ENCODE measurements at regions not wholly inside any gene's neighbourhood (a gene's known extent, or its start where the extent isn't known, plus 50 kb on each side); places are given as distances from the start of the nearest gene placed in this dataset.
A peak's percentile ranks its signal among the peaks of the same experiment; 100 is the strongest.

GRCh38 chr11:82556210-82556609, 177.5 kb downstream of the FAM181B start:
- TF ChIP-seq, protein P1, sequence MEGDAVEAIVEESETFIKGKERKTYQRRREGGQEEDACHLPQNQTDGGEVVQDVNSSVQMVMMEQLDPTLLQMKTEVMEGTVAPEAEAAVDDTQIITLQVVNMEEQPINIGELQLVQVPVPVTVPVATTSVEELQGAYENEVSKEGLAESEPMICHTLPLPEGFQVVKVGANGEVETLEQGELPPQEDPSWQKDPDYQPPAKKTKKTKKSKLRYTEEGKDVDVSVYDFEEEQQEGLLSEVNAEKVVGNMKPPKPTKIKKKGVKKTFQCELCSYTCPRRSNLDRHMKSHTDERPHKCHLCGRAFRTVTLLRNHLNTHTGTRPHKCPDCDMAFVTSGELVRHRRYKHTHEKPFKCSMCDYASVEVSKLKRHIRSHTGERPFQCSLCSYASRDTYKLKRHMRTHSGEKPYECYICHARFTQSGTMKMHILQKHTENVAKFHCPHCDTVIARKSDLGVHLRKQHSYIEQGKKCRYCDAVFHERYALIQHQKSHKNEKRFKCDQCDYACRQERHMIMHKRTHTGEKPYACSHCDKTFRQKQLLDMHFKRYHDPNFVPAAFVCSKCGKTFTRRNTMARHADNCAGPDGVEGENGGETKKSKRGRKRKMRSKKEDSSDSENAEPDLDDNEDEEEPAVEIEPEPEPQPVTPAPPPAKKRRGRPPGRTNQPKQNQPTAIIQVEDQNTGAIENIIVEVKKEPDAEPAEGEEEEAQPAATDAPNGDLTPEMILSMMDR (IDR thresholded peaks at IDR 0.05; ENCODE audit: unreplicated experiment) = no peak
- ChIA-PET CTCF (no interaction called here), POLR2A (no interaction called here)
- Mint-ChIP-seq H3K9me3 (ENCODE audit: unreplicated experiment) (no peaks in the 10 kb centered on the region), H3K27ac (ENCODE audit: low read depth, unreplicated experiment) (no peak overlapping the region), H3K27me3 (ENCODE audit: insufficient read depth, unreplicated experiment) (peaks cover 60% of the 10 kb centered on the region), H3K36me3 (ENCODE audit: insufficient read depth, unreplicated experiment) (no peaks in the 10 kb centered on the region), H3K4me1 (ENCODE audit: insufficient read depth, unreplicated experiment) (no peaks in the 10 kb centered on the region), H3K4me3 (ENCODE audit: unreplicated experiment) (no peak overlapping the region)
- no TSS peak for BruUV-seq (replicated peaks)
- intact Hi-C loops (cut with micrococcal nuclease) = no loop called here
- no peak for DNase-seq (ENCODE audit: unreplicated experiment)

DNA sequence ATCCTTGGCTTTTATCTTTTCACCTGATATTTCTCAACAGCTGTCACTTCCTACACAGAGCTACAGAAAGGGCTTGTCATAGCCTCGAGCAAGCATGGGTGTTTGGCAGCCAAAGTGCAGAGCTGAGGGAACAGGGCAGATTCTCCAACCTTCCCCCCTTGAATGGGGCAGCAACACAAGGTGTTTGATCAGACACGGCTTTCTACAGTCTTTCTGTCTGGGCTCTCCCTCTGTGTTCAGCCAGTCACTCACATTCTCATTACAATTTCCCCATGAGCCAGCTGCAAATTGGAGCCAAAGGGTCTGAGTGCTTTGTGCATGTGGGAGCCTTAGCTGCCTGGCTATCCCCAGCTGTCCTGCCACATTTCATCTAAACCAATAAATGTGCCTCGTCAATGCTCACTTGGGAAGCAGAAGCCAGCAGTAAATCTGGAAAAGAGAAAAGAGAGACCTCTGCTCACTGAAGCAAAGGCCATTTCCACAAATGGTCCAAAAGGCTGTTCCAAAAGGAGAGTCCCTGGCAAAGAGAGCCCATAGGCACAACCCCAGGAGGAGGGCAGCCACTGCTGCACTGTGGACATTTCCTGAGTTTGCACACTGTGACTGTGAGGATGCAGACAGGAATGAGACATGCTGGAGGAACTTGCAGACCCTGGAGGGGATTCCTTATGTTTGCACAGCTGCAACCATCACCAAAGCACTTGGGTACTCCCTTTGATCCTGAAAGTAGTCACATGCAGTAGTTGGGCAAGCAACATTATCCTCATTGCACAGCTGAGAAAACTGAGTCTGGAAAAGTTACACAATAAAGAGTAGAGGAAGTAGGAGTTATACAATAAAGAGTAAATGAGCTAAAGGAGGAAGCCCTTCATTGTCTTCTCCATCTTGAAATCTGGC, 186.8 kb downstream of the FAM181B start:
- H3K4me1 Mint-ChIP-seq (ENCODE audit: insufficient read depth, unreplicated experiment) = peaks cover 10% of the 10 kb centered on the region
- POLR2A ChIA-PET = interaction anchor here (1.2 kb wide), 1 partner anchor 12 kb away, joined by 3 read pairs; no protein-coding TSS in a partner anchor

DNA sequence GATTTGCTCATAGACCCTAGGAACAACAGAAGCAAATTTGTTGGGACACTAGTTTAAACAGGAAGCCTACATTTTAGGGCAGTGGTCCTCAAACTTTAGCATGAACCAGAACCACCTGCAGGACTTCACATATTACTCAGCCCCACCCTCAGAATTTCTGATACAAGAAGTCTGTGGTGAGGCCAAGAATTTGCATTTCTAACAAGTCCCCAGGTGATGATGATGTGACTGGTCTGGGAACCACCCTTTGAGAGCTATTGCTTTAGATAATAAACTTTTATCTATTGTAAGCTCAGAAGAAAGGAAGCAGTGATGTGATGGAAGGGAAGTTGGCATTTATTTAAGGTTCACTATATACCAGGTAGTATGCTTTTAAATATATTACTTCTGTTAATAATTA, 194.0 kb downstream of the FAM181B start:
- Mint-ChIP-seq H3K36me3 (ENCODE audit: insufficient read depth, unreplicated experiment) (no peaks in the 10 kb centered on the region), H3K27me3 (ENCODE audit: insufficient read depth, unreplicated experiment) (peaks cover 12% of the 10 kb centered on the region), H3K4me1 (ENCODE audit: insufficient read depth, unreplicated experiment) (no peaks in the 10 kb centered on the region), H3K27ac (ENCODE audit: low read depth, unreplicated experiment) (no peak overlapping the region), H3K4me3 (ENCODE audit: unreplicated experiment) (no peak overlapping the region), H3K9me3 (ENCODE audit: unreplicated experiment) (no peaks in the 10 kb centered on the region)
- intact Hi-C loops (cut with micrococcal nuclease) = no loop called here
- POLR2A ChIA-PET = no interaction called here
- no TSS peak for BruUV-seq (replicated peaks)
- TF ChIP-seq, protein P1 (IDR thresholded peaks at IDR 0.05; ENCODE audit: unreplicated experiment) = no peak
- CTCF ChIA-PET = interaction anchor here (0.6 to 1.2 kb wide), 2 partner anchors 80 to 156 kb away, joined by 3 to 4 read pairs; no protein-coding TSS in a partner anchor
- no peak for DNase-seq (ENCODE audit: unreplicated experiment)

More for the DNA sequence above, 186.8 kb downstream of the FAM181B start:
- CTCF ChIA-PET = interaction anchor here (0.5 to 1.2 kb wide), 4 partner anchors 40 to 1474 kb away, joined by 3 to 5 read pairs (median 4); no protein-coding TSS in a partner anchor
- no TSS peak for BruUV-seq (replicated peaks)
- Mint-ChIP-seq H3K27ac (ENCODE audit: low read depth, unreplicated experiment) (no peak overlapping the region), H3K27me3 (ENCODE audit: insufficient read depth, unreplicated experiment) (peaks cover 28% of the 10 kb centered on the region), H3K4me3 (ENCODE audit: unreplicated experiment) (no peak overlapping the region), H3K9me3 (ENCODE audit: unreplicated experiment) (no peaks in the 10 kb centered on the region), H3K36me3 (ENCODE audit: insufficient read depth, unreplicated experiment) (no peaks in the 10 kb centered on the region)
- intact Hi-C loops (cut with micrococcal nuclease) = no loop called here
- TF ChIP-seq, protein P1 (IDR thresholded peaks at IDR 0.05; ENCODE audit: unreplicated experiment) = no peak
- peak; percentile 33 for DNase-seq (ENCODE audit: unreplicated experiment)

DNA sequence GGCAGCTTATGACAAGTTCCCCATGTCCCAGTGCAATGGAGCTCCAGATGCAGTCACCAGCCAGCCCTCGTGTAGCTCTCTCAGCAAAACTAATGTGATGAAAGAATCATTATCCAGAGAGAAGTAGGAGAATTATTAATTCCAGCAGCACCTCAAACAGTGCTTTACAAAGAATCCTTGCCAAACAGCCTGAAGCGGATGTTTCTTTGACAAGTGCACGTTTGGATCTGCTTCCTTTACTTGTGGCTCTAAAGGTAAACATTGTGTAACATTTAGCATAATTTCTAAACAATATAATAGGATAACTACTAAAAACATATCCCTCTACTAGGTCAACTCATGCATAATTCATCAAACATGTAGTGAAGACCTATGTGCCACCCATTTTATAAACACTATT, 197.0 kb downstream of the FAM181B start:
- Mint-ChIP-seq H3K27me3 (ENCODE audit: insufficient read depth, unreplicated experiment) (peaks cover 13% of the 10 kb centered on the region), H3K4me3 (ENCODE audit: unreplicated experiment) (no peak overlapping the region), H3K36me3 (ENCODE audit: insufficient read depth, unreplicated experiment) (no peaks in the 10 kb centered on the region), H3K27ac (ENCODE audit: low read depth, unreplicated experiment) (no peak overlapping the region), H3K4me1 (ENCODE audit: insufficient read depth, unreplicated experiment) (no peaks in the 10 kb centered on the region), H3K9me3 (ENCODE audit: unreplicated experiment) (no peaks in the 10 kb centered on the region)
- POLR2A ChIA-PET = no interaction called here
- BruUV-seq (replicated peaks) = no TSS peak
- CTCF ChIA-PET = interaction anchor here (0.6 kb wide), 1 partner anchor 42 kb away, joined by 4 read pairs; no protein-coding TSS in a partner anchor
- DNase-seq (ENCODE audit: unreplicated experiment) = no peak
- intact Hi-C loops (cut with micrococcal nuclease) = no loop called here
- TF ChIP-seq, protein P1 (IDR thresholded peaks at IDR 0.05; ENCODE audit: unreplicated experiment) = no peak

Measured in MCF 10A (cell line).